Anterior cingulate cortex (tissue), 58 donors: ENCODE measurements at regions not wholly inside any gene's neighbourhood (a gene's known extent, or its start where the extent isn't known, plus 50 kb on each side); places are given as distances from the start of the nearest gene placed in this dataset.

Experiments
- DNase-seq, 58 donors: peaks; one replicate each; lab custom pipeline; 2025; lab: John Stamatoyannopoulos, UW

DNA sequence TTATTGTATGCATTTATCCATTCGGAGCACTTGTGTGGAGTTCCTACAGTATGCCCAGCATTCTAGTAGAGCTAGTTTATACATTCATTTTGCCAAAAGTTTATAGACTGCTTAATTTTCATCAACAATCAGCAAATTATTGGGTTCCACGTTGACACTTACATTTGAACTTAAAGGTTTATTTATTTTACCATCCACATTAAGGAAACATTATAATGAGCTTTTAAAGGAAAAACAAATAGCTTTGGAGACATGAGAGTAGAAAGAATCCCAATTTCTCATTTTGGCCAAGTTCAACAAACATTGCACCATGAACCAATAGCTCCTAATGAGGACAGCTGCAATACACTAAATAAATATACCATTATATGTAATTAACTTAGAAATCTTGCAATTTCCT lies 501.2 kb upstream of the SMIM21 start:
- DNase-seq, result no peak

DNA sequence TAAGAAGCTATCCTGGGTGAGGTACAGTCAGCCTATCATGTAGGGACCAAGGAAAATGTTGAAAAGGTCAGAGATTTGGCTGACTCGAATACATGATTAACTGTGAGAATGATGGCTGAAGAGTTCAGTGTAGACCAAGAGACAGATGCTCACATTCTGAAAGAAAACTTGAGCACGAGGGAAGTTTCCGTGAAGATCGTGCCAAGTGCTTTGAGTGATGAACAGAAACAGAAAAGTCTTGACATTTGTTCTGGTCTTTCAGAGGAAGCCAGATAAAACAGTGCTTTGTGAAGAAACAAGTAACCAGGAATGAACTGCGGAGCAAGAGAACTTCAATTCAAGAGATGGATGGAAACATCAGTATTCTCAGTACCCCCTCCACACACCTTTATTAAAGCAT lies 500.3 kb upstream of the SMIM21 start:
- DNase-seq, result no peak

DNA sequence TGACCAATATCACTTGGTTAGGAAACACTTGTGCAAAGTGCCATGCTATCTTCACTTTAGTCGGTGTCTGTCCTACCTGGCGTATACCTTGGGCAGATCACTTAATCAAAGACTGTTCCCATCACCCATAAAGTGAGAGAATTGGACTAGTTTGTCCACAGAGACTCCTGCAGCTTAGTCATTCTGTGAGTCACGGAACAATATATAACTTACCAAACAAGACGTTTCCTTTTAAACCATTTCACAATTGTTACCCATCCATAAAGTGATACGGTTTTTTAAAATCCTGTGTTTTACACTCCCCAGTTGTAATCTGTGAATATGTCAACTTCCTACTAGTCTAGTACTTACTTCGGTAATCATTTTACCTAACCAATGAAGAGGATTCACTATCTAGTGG lies 499.3 kb upstream of the SMIM21 start:
- DNase-seq, result no peak

DNA sequence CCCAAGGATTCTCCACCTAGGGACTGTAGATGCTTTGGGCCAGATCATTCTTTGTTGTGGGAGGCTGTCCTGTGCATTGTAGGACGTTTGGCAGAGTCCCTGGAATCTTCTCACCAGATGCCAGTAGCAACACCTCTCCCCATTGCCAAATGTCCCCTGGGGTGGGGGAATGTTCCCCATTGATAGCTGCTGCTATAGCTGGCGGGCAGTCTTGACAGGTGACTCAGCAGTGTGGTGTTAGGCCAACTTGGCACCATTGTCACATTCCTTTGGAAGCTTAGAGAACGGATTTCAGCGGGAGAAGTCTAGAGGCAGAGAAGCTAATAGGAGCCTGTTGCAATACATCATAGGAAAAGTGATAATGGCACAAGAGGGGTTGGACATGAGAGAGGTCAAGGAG lies 495.7 kb upstream of the SMIM21 start:
- peak in 43 of 58 donors; percentile 3 to 84 (median 38) for DNase-seq

DNA sequence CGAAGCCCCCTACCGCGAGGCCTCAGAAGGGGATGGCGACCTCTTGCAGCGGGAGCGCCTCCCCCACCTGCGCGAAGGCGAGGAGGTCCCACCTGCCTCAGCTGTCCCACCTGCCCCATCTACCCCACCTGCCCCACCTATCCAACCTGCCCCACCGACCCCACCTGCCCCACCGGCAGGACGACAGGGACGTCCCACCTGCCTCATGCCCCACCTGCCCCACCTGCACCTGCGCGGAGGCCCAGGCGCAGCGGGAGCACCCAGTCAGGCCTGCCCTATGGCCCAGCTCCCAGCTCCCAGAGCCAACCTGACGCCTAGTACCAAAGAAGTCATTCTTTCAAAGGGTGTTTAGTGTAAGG lies 489.1 kb upstream of the SMIM21 start:
- no peak for DNase-seq

DNA sequence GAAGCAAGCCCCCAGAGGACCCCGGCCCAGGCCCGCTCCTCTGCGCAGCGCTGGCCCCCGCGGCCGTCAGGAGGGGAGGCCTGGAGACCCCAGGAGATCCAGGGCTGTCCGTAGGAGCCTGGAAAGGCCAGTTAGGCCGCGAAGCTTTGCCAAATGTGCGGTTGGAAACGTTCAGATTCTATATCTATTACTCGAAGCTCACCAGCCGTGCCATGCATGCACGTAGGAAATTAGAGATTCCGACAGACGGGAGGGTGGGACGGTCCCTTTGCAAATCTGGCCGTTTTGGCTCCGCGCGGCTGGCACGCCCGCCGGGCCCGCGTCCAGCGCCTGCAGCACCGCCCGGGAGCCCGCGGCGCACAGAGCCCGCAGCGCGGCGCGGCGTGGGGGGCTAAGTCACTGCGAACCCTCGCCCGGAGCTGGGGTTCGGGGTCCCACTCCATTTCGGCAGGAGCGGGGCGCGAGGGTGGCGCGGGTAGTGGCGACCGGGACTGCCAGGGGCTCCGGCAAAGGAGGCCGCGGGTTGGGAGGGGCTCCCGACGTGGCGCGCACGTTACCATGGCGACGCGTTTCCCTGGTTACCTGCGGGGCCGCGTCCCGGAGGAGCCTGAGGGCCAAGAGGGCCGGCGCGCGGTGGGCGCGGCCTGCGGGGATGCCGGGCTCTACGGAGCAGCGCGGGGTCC lies 488.6 kb upstream of the SMIM21 start:
- DNase-seq, result peak in 51 of 58 donors; percentile 5 to 76 (median 32)

DNA sequence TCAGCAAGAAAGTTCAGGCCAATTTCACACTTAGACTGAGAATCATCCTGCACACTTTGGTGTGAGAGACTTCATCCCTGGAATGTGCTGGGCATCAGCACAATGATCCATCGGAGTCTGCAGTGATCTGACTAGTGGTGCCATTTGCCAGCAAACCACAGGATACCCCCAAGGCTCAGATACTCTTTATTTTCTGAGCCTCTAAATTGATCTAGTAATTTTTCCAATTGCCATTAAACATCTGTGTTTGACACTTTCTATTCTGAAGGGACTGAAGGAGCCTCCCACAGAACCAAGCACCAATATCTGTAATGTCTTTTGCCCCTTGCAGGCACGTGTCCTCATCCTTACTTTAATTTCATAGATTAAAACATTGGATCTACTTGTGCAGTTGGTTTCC lies 485.3 kb upstream of the SMIM21 start:
- no peak for DNase-seq

DNA sequence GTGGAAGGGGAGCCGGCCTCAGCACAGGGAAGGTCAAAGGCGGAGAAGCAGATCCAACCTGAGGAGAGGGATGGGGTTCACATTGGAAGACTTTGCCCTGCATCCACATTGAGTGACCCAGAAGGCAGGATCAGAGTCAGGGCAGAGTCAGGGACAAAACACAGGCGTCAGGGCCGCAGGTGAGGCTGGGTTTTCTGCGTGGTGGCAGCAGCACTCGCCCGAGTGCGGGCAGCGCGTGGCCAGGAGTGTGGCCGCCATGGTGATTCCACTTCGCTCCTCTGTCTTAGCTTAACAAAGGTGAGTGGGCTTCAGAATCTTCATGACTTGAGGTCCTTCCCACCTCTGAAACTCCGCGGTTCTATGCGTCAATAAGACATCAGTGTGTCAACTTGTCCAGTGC lies 476.9 kb upstream of the SMIM21 start:
- DNase-seq, result no peak

DNA sequence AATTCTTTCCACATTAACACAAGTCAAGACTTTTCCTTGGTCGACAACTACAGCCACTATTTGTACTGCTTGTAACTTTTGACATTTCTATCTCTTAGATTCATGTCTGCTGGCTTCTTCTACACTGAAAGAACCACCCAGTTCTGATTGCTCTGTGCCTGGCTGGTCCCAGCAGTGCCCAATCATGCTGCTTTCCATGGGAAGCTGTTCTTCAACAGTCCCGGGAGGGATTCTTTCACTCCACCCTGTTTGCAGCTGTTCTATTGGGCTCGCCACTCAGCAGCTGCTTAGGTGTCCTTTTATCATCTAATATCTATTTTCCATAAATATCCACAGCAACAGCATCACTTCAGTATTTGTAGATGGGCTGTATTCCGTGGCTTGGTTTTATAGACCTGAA lies 471.1 kb upstream of the SMIM21 start:
- DNase-seq, result no peak

DNA sequence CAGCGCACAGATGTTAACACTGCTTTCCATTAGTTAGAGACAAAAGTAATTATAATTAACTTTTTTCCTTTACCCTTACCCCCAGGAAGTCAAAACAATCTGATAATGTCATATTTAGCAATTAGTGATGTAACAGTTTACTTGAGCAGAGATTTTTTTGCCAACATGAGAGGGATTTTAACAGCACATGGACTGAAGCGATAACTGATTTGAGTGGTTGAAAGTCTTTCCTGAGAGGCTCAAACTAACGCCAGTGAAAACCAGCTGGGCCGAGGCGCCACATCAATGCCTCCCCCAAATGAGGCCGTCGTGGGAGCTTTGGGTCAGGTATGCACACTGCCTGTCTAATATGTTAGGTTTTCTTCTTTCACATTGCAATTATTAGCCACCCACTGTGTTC lies 469.9 kb upstream of the SMIM21 start:
- DNase-seq, result no peak

DNA sequence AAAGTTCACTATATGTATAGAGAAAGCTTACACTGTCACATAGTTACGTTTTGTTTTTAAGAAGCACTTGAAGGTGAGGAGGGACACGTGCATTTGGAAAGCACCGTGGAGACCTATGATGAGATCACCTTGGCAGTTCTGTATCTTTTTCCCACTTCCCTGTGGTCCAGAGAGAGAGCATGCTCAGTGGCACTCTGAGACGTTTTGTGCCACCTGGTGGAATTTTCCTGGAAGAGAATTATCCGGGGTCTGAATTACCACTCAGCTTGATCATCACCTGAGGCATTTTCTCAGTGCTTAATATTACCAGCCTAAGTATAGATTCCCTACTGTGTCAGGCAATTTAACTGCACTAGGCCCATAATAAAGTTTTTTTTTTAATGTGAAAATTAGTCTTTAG lies 469.4 kb upstream of the SMIM21 start:
- no peak for DNase-seq

DNA sequence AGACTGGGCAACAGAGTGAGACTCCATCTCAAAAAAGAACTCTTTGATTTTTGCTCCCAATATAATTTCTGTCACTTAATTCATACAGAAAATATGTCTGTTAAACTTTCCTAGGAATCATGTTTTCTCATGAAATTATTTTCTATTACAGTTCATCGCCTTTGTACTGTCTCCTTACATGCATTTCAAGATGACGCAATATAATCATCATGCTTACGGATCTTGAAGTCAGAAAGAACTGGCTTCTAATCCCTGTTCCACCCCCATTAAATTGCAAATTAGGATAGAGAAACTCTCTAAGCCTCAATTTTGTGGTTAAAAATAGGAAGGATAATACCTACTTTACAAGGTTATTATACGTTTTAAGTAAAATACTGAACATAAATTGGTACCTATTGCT lies 467.6 kb upstream of the SMIM21 start:
- no peak for DNase-seq

DNA sequence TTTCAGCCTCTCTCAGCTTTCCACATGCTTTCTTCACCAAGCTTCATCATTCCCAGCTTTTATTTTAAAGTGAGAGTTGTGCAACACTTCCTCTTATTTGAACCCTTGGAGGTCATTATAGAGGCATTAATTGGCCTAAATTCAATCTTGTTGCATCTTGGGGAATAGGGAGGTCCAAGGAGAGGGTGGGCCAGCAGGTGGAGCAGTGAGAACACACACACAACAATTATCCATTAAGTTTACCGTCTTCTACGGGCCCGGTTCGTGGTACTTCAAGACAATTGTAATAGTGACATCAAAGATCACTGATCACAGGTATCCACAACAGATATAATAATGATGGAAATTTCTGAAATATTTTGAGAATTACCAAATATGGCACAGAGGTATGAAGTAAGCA lies 457.2 kb upstream of the SMIM21 start:
- no peak for DNase-seq

DNA sequence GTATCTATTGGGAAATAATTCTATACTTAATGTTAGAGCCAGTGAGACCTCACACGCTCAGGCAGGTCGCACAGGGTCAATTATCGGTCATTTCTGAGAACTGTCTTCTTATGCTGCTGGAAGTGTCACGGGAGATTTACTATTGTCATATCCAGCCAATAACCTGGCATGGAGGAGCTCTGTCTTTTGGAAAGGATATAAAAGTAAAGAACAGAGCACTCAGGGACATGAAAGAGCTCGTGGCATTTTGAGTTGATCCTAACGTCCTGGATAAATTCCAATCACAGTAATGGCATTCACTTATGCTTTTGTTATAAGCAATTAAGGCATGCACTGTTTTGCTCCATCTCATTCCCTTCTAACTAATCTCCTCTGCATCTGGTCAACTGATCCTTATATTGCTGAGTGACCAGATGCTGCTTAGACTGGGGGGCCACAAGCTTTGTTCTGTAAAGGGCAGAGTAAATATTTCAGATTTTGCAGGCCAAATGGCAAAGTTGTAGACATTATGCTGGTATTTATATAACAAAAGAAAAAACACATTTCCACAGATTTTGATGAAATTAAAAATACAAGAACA lies 453.5 kb upstream of the SMIM21 start:
- DNase-seq, result no peak

DNA sequence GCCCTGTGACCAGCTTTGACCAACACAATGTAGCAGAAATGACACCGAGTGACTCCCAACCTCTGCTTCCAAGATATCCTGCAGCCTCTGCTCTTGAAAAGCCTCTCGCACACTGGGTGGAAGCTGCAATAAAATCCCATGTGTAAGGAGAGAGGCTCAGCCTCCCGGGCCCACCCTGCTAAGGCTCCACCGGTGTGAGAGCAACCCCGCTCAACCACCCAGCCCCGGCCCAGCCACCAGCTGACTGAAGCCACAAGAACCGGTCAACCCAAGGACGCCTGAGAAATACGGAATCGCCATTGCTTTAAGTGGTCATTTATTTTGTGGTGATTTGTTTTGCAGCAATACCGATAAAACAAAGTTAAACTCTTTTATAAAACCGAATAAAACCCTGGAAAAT lies 452.8 kb upstream of the SMIM21 start:
- no peak for DNase-seq

DNA sequence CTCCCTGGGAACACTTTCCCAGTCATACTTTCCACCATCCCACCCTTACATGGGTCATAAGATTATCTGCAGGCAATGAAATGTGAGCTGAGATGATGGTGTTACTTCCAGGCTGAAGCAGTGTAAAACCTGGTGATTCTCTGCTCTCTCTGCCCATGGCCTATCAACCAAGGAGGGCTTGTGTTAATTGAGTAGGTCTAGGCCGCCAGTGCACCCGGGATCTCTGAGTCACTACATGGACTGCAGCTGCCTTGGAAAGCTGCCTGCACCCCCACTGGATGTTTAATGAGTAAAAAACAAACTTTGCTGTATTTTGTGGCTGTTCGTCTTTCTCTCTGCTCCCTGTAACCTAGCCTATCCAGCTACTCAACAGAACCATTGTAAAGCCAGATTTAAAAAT lies 451.7 kb upstream of the SMIM21 start:
- DNase-seq, result no peak

DNA sequence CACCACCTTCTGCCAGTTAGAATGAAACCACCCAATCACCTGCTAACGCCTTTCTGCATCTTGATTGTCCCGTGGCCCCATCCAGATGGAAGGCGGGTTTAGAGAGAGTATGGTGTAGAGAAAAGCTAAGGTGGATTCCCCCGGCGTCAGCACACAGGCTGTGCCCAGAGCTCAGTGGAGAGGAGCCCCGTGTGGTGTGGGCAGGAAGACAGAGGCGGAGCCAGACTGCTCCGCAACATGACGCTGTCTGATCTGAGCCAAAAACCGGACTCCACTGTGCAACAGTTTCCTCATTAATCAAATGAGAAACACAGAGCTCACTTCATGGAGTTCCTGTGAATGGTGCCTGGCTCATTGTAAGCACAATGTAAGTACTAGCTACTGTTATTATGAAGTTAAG lies 448.1 kb upstream of the SMIM21 start:
- no peak for DNase-seq

DNA sequence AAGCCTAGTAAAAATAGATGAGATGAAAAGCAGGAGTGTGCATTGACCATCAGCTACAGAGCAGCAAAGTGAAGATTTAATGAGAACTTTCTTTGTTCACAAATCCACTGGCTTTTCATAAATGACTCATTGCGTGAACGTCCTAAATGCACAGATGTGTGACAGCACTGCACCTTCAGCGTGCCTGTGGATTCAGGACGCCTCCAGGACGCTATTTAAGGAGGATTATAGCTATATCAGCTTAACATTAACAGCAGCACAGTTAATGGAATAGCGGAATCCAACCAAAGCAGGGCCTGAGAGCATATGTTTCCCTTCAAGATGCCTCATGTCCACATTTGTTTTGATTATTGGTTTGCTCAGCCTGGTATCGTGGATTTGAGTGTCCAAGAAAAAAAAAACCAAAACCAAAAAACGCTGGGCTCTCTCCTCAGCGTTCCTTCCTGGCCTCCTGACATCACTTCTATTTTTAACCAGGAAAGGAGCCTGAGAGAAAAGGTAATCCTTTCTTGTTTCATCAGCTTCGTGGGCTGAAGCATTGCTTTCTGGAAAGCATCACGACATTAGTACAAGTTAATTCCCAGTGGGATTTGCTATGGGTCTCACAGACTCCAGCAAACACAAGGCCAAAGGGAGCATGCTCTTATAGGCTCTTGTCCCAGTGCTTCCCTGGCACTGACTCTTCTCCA lies 447.0 kb upstream of the SMIM21 start:
- no peak for DNase-seq

DNA sequence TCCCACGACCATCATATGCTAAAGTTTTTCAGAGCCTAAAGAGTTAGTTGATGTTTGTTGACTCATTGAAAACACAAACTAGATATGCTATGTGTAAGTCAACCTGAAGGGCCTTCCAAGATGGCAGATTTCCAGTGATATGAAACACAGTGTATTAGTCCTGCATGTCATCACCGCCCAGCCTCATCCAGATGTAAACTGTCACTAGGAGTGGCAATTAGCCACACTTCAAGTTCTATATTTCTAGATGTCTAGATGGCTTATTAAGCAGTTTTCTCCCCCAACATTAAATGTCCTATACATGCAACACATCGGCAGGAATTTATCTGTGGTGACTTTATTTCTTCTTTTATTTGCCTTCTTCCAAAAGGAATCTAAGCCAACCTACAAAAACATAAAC lies 444.1 kb upstream of the SMIM21 start:
- no peak for DNase-seq

DNA sequence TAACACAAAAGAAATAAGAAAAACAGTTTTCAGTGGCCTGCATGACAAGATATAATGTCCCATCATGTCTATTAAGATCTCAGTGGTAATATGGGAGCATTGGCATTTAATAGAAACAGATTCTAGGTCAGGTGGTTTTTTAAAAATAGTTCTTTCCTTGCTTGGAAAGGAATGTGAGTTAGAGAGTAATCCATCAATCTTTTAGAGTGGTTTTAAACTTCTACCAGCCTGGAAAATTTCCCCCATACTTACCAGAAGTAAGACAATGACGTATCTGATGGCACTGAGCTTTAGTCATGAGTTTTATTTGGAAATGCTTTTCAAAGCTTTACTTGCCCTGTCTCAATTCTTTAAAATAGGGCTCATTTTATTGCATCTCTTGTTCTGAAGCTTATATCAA lies 441.7 kb upstream of the SMIM21 start:
- no peak for DNase-seq

DNA sequence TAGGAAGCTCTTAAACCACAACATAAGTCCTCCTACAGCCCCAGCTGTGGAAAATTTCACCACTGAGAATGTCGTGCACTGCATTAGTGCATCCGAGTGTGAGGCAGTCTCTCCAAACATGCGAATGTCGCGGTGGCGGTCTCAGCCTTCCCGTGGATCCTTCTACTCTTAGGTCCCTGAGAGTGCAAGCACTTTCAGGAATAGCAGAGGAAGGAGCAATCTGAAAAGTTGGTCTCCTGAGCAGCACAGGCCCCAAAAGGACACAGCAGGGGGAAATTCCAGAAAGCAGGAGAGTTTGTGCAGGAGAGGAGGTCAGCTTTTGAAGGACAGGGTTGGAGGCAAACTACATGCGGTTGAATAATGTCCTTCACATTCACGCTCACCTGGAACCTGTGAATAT lies 440.5 kb upstream of the SMIM21 start:
- DNase-seq, result no peak

DNA sequence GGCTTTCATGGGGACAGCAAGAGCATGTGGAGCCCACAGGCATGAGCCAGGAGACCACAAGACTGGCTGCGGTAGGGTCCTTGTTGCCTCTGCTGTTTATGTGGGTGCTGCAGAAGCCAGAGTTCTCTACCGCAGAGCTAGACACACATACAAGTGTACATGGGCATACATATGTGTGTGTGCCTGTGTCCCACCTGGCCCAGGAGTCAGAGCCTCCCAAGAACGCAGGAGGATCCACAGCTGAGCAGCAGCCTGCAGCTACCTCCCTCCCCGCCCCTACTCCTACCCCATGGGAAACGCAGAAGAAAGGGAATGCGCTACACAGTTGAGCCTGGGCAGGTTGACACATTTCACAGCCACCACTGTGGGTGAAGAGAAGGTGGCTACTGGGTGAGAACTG lies 438.1 kb upstream of the SMIM21 start:
- no peak for DNase-seq
